IMR-90 (cell line): ENCODE measurements at regions not wholly inside any gene's neighbourhood (a gene's known extent, or its start where the extent isn't known, plus 50 kb on each side); places are given as distances from the start of the nearest gene placed in this dataset.

Experiments
- ATAC-seq: fragments of 200-7000 bp; cut with Tn5 transposase; 2 replicates; pipeline ENCODE4 v1.9.1; 2020; ENCODE audit warnings: low read depth, mild to moderate bottlenecking, moderate library complexity
- BruUV-seq: library from RNA; stranded (reverse); fragments of 400-500 nt; replicated peaks from 2 replicates; lab custom pipeline; 2021; lab: Mats Ljungman, UMichigan
- CTCF ChIA-PET: fragments of 300-600 bp; formaldehyde crosslinking; extraction: SDS; loops from one replicate; lab custom pipeline; 2021; ENCODE audit warnings: antibody characterized with exemption; lab: Yijun Ruan, JAX
- POLR2A ChIA-PET: fragments of 300-600 bp; sonication (Branson Sonifier 250); formaldehyde crosslinking; loops from one replicate; lab custom pipeline; 2022; ENCODE audit warnings: antibody characterized with exemption; ENCODE audit not compliant: unreplicated experiment; lab: Charles Lee
- DNase-seq: peaks from one replicate; pipeline ENCODE4 v3.0.0; 2013
- H2AFZ ChIP-seq: replicated peaks from 2 replicates; pipeline ENCODE3; 2013; ENCODE audit warnings: low read length, mild to moderate bottlenecking; ENCODE audit not compliant: poor library complexity
- H2AK5ac ChIP-seq: 2 replicates; pipeline ENCODE4 v1.6.1; 2013; ENCODE audit warnings: low read depth, low read length, inconsistent platforms
- H2AK9ac ChIP-seq: replicated peaks from 2 replicates; pipeline ENCODE3; 2013; ENCODE audit warnings: mild to moderate bottlenecking, low read depth, low read length, moderate library complexity; ENCODE audit not compliant: poor library complexity
- H2BK120ac ChIP-seq: 2 replicates; pipeline ENCODE4 v1.6.1; 2013; ENCODE audit warnings: low read depth, low read length, inconsistent platforms
- H2BK15ac ChIP-seq: 3 replicates; pipeline ENCODE4 v1.6.1; 2013; ENCODE audit warnings: low read depth, low read length, inconsistent platforms
- H2BK20ac ChIP-seq: 2 replicates; pipeline ENCODE4 v1.6.1; 2013; ENCODE audit warnings: low read depth, mild to moderate bottlenecking, inconsistent platforms, low read length, moderate library complexity
- H2BK5ac ChIP-seq: 2 replicates; pipeline ENCODE4 v1.6.1; 2013; ENCODE audit warnings: mild to moderate bottlenecking, low read depth, low read length, inconsistent platforms; ENCODE audit not compliant: poor library complexity, severe bottlenecking
- H3K14ac ChIP-seq: replicated peaks from 2 replicates; pipeline ENCODE4 v1.6.1; 2013; ENCODE audit warnings: low read depth, low read length, inconsistent platforms
- H3K18ac ChIP-seq: 2 replicates; pipeline ENCODE4 v1.6.1; 2013; ENCODE audit warnings: low read depth, low read length, control low read depth
- H3K23ac ChIP-seq: 2 replicates; pipeline ENCODE4 v1.6.1; 2013; ENCODE audit warnings: low read depth, low read length, inconsistent platforms
- H3K27ac ChIP-seq: 2 replicates; pipeline ENCODE4 v1.5.1; 2013; ENCODE audit warnings: mild to moderate bottlenecking, control low read depth, low read length; ENCODE audit not compliant: insufficient read depth
- H3K27me3 ChIP-seq: 2 replicates; pipeline ENCODE4 v1.6.1; 2013; ENCODE audit warnings: low read length; ENCODE audit not compliant: control insufficient read depth, insufficient read depth
- H3K36me3 ChIP-seq: 2 replicates; pipeline ENCODE4 v1.6.1; 2013; ENCODE audit warnings: low read length, mixed read lengths; ENCODE audit not compliant: control insufficient read depth, insufficient read depth
- H3K4ac ChIP-seq: 2 replicates; pipeline ENCODE4 v1.6.1; 2013; ENCODE audit warnings: low read depth, low read length, inconsistent platforms
- H3K4me1 ChIP-seq: 2 replicates; pipeline ENCODE4 v1.6.1; 2013; ENCODE audit warnings: low read length, mixed read lengths; ENCODE audit not compliant: control insufficient read depth, insufficient read depth
- H3K4me2 ChIP-seq: 2 replicates; pipeline ENCODE4 v1.6.1; 2013; ENCODE audit warnings: low read depth, mild to moderate bottlenecking, control low read depth, low read length, moderate library complexity
- H3K4me3 ChIP-seq: 2 replicates; pipeline ENCODE4 v1.5.1; 2013; ENCODE audit warnings: low read depth, mild to moderate bottlenecking, control low read depth, low read length, moderate library complexity; ENCODE audit not compliant: insufficient read depth
- H3K56ac ChIP-seq: 2 replicates; pipeline ENCODE4 v1.6.1; 2013; ENCODE audit warnings: low read length, inconsistent platforms; ENCODE audit not compliant: insufficient read depth; ENCODE audit errors: extremely low read depth
- H3K79me1 ChIP-seq, 2 experiments: 2 replicates each; pipeline ENCODE4 v1.6.1; 2013; ENCODE audit warnings: low read length in 2 of 2, inconsistent platforms in 1 of 2, low read depth in 1 of 2
- H3K9ac ChIP-seq: 2 replicates; pipeline ENCODE4 v1.6.1; 2013; ENCODE audit warnings: low read depth, low read length, control low read depth
- H3K9me1 ChIP-seq: 2 replicates; pipeline ENCODE4 v1.6.1; 2013; ENCODE audit warnings: low read length, inconsistent platforms; ENCODE audit not compliant: insufficient read depth
- H3K9me3 ChIP-seq: 2 replicates; pipeline ENCODE4 v1.6.1; 2013; ENCODE audit warnings: low read length; ENCODE audit not compliant: control insufficient read depth, insufficient read depth
- H4K20me1 ChIP-seq: 2 replicates; pipeline ENCODE4 v1.6.1; 2013; ENCODE audit warnings: low read length, inconsistent platforms; ENCODE audit not compliant: insufficient read depth
- H4K5ac ChIP-seq: 2 replicates; pipeline ENCODE4 v1.6.1; 2013; ENCODE audit warnings: mild to moderate bottlenecking, low read depth, low read length, control low read depth
- H4K8ac ChIP-seq, 2 experiments: 2 replicates each; pipeline ENCODE4 v1.6.1; 2013; ENCODE audit warnings: low read depth in 2 of 2, low read length in 2 of 2, control low read depth in 1 of 2, inconsistent platforms in 1 of 2
- H4K91ac ChIP-seq: 2 replicates; pipeline ENCODE4 v1.6.1; 2013; ENCODE audit warnings: low read depth, low read length, inconsistent platforms; ENCODE audit not compliant: insufficient read depth
- CEBPB ChIP-seq: IDR thresholded peaks from 2 replicates; pipeline ENCODE4 v1.6.1; 2012; ENCODE audit warnings: low read depth, low read length, improper control_type of control experiment
- FOS ChIP-seq: fragments of 150-350 bp; IDR thresholded peaks from 2 replicates; pipeline ENCODE4 v1.6.1; 2016; ENCODE audit warnings: low read depth, low read length
- MAFK ChIP-seq: IDR thresholded peaks from 2 replicates; pipeline ENCODE4 v1.6.1; 2012; ENCODE audit warnings: low read depth, low read length, improper control_type of control experiment
- MAZ ChIP-seq: IDR thresholded peaks from 2 replicates; pipeline ENCODE4 v1.6.1; 2012; ENCODE audit warnings: low read depth, mild to moderate bottlenecking, low read length, improper control_type of control experiment, moderate library complexity, borderline replicate concordance
- NFE2L2 ChIP-seq: fragments of 150-350 bp; IDR thresholded peaks from 2 replicates; pipeline ENCODE4 v1.6.1; 2016; ENCODE audit warnings: low read depth, mild to moderate bottlenecking, low read length
- RCOR1 ChIP-seq: IDR thresholded peaks from 2 replicates; pipeline ENCODE4 v1.6.1; 2012; ENCODE audit warnings: mild to moderate bottlenecking, low read length, improper control_type of control experiment; ENCODE audit not compliant: insufficient replicate concordance
- RFX5 ChIP-seq: IDR thresholded peaks from 2 replicates; pipeline ENCODE4 v1.8.0; 2012; ENCODE audit warnings: low read depth, mild to moderate bottlenecking, low read length, moderate library complexity
- WGBS, 2 experiments: methylation state at CpG; one replicate each; pipeline versions ENCODE4 v1.1.5 to v1.1.7; 2013; ENCODE audit warnings: missing lambda C conversion rate in 2 of 2; ENCODE audit not compliant: insufficient read length in 1 of 2; ENCODE audit errors: extremely low coverage in 2 of 2; 5-methylcytosine and 5-hydroxymethylcytosine counted together
- dilution Hi-C: fragments of 300-500 bp; cut with HindIII; formaldehyde crosslinking; loops from one replicate; pipeline ENCODE4 v1.14.3; 2018; ENCODE audit warnings: low sequenced_read_pairs; ENCODE audit not compliant: unreplicated experiment
- in situ Hi-C: fragments of 300-500 bp; cut with MboI; formaldehyde crosslinking; loops from 3 replicates; pipeline ENCODE4 v1.14.3; 2019; ENCODE audit warnings: low sequenced_read_pairs, inconsistent platforms, mixed read lengths
- intact Hi-C: fragments of 100-400 bp; cut with micrococcal nuclease; formaldehyde crosslinking; loops from 2 replicates; pipeline ENCODE4 v1.10.0; 2022
- TF ChIP-seq, protein P1 (sequence below): fragments of 150-350 bp; IDR thresholded peaks from 2 replicates; pipeline ENCODE4 v1.6.1; 2017; ENCODE audit warnings: mild to moderate bottlenecking, antibody characterized with exemption, low read length, low read depth
- TF ChIP-seq, protein P2 (sequence below): conservative IDR thresholded peaks from 2 replicates; pipeline ENCODE4 v1.5.1; 2012; ENCODE audit warnings: mild to moderate bottlenecking, low read depth, low read length, improper control_type of control experiment
- TF ChIP-seq, protein P3 (sequence below): fragments of 150-350 bp; IDR thresholded peaks from 2 replicates; pipeline ENCODE4 v1.6.1; 2016; ENCODE audit warnings: low read depth, mild to moderate bottlenecking, low read length, moderate library complexity, borderline replicate concordance

DNA sequence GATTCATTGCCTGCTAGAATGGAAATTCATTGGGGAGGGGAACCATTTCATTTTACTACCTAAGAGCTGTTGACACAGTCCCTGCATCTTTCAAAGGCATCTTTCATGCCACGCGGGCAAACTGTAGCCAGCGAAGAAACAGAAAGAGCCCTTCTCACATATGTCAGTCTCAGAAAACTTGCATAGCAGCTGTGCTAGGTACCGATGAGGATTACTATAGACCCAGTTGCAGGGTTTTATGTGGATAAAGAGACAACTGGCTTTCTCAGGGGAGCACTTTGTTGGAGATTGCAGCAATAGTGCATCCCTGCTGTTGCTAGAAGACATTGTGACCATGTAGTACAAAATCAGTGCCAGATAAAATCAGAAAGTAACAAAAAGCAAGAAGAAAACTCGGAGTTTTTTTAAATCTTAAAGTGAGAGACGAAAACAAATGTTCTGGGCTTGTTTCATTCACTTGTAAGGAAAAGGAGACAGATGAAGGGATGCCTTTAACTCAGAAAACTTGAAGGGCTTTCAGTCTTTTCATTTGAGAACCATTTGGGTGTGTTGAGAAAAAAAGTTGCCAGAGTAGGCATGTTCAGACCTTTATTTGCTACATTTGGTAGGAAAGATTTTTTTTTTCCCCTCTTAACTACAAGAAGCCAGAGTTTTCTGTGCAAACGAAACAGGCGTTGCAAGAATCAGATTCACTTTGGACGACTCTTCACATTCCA lies 804.1 kb downstream of the USP25 start:
- Histone ChIP-seq H3K14ac (no peak overlapping the region), H3K9me3 (no peaks in the 10 kb centered on the region), H3K4ac (no peak overlapping the region), H2AFZ (peak overlapping the region; percentile 67), H2BK15ac (no peak overlapping the region), H3K4me1 (peaks cover 3% of the 10 kb centered on the region; the same call in 1 of the 2 replicates), H3K23ac (no peak overlapping the region), H3K27ac (no peak overlapping the region), H3K36me3 (no peaks in the 10 kb centered on the region), H2AK9ac (no peak overlapping the region), H2BK20ac (no peak overlapping the region), H3K4me3 (no peak overlapping the region), H4K20me1 (no peaks in the 10 kb centered on the region), H3K27me3 (no peaks in the 10 kb centered on the region), H2AK5ac (no peak overlapping the region), H3K9me1 (0 out of 2 replicates have a peak, but pooled peaks cover 3% of the 10 kb centered on the region), H4K91ac (no peak overlapping the region), H4K8ac (no peak overlapping the region), H3K18ac (no peak overlapping the region), H3K56ac (no peak overlapping the region), H2BK120ac (no peak overlapping the region), H2BK5ac (no peak overlapping the region), H3K4me2 (peak overlapping the region; percentile 93; the same call in 1 of the 2 replicates), H3K9ac (no peak overlapping the region), H3K79me1 (no peaks in the 10 kb centered on the region), H4K5ac (no peak overlapping the region)
- DNase-seq (no peak), ATAC-seq (peak; percentile 46; the same call in 1 of the 2 replicates)
- dilution Hi-C loops: no loop called here
- intact Hi-C loops: loop anchor here (5.0 kb wide), 1 partner anchor 53 kb away; no protein-coding TSS in a partner anchor
- 57% methylated on average over 2 of the region's 9 CpGs; no CpG with 5 or more reads in 1 of the 2 experiments for WGBS, 2 experiments
- ChIA-PET POLR2A (no interaction called here), CTCF (interaction anchor here (0.6 kb wide), 1 partner anchor 78 kb away, joined by 3 read pairs; no protein-coding TSS in a partner anchor)
- in situ Hi-C loops: no loop called here
- TF ChIP-seq MAZ: no peak
- TF ChIP-seq, protein P1, sequence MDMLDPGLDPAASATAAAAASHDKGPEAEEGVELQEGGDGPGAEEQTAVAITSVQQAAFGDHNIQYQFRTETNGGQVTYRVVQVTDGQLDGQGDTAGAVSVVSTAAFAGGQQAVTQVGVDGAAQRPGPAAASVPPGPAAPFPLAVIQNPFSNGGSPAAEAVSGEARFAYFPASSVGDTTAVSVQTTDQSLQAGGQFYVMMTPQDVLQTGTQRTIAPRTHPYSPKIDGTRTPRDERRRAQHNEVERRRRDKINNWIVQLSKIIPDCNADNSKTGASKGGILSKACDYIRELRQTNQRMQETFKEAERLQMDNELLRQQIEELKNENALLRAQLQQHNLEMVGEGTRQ: no peak
- TF ChIP-seq CEBPB: no peak
- TF ChIP-seq, protein P2, sequence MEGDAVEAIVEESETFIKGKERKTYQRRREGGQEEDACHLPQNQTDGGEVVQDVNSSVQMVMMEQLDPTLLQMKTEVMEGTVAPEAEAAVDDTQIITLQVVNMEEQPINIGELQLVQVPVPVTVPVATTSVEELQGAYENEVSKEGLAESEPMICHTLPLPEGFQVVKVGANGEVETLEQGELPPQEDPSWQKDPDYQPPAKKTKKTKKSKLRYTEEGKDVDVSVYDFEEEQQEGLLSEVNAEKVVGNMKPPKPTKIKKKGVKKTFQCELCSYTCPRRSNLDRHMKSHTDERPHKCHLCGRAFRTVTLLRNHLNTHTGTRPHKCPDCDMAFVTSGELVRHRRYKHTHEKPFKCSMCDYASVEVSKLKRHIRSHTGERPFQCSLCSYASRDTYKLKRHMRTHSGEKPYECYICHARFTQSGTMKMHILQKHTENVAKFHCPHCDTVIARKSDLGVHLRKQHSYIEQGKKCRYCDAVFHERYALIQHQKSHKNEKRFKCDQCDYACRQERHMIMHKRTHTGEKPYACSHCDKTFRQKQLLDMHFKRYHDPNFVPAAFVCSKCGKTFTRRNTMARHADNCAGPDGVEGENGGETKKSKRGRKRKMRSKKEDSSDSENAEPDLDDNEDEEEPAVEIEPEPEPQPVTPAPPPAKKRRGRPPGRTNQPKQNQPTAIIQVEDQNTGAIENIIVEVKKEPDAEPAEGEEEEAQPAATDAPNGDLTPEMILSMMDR: no peak
- TF ChIP-seq, protein P3, sequence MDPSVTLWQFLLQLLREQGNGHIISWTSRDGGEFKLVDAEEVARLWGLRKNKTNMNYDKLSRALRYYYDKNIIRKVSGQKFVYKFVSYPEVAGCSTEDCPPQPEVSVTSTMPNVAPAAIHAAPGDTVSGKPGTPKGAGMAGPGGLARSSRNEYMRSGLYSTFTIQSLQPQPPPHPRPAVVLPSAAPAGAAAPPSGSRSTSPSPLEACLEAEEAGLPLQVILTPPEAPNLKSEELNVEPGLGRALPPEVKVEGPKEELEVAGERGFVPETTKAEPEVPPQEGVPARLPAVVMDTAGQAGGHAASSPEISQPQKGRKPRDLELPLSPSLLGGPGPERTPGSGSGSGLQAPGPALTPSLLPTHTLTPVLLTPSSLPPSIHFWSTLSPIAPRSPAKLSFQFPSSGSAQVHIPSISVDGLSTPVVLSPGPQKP: no peak
- TF ChIP-seq FOS: no peak
- no peak for TF ChIP-seq RFX5
- no peak for TF ChIP-seq NFE2L2
- TF ChIP-seq MAFK: no peak
- TF ChIP-seq RCOR1: no peak
- no TSS peak for BruUV-seq
